AG09309 (cell line): ENCODE measurements at regions not wholly inside any gene's neighbourhood (a gene's known extent, or its start where the extent isn't known, plus 50 kb on each side); places are given as distances from the start of the nearest gene placed in this dataset.

Experiments
- DNase-seq: peaks from one replicate; pipeline ENCODE4 v3.0.0-alpha.2; 2010; ENCODE audit warnings: low read depth
- H3K4me3 ChIP-seq: 2 replicates; pipeline ENCODE4 v1.5.1; 2011; ENCODE audit warnings: mild to moderate bottlenecking, low read depth, low read length, moderate library complexity; ENCODE audit not compliant: control insufficient read depth
- CTCF ChIP-seq: IDR thresholded peaks from 2 replicates; pipeline ENCODE4 v1.5.1; 2011; ENCODE audit warnings: mild to moderate bottlenecking, low read depth, low read length, inconsistent platforms; ENCODE audit not compliant: insufficient read depth, control insufficient read depth; ENCODE audit errors: missing control alignments

- no peak for TF ChIP-seq CTCF
- DNase-seq = no peak
- no peak overlapping the region for H3K4me3 ChIP-seq
These were observed 133.6 kb upstream of the CITED2 start for GRCh38 chr6:139508023-139508422.

GRCh38 chr6:139500977-139501376 lies 126.5 kb upstream of the CITED2 start:
- TF ChIP-seq CTCF = no peak
- H3K4me3 ChIP-seq = no peak overlapping the region
- DNase-seq = no peak

GRCh38 chr6:139498715-139499114 lies 124.3 kb upstream of the CITED2 start:
- no peak for DNase-seq
- TF ChIP-seq CTCF = no peak
- H3K4me3 ChIP-seq = no peak overlapping the region

GRCh38 chr6:139497345-139497961 lies 123.0 kb upstream of the CITED2 start:
- DNase-seq = no peak
- no peak overlapping the region for H3K4me3 ChIP-seq
- TF ChIP-seq CTCF = no peak

GRCh38 chr6:139496654-139497344 lies 122.4 kb upstream of the CITED2 start:
- H3K4me3 ChIP-seq = no peak overlapping the region
- DNase-seq = no peak
- TF ChIP-seq CTCF = no peak

- H3K4me3 ChIP-seq = no peak overlapping the region
- no peak for DNase-seq
- no peak for TF ChIP-seq CTCF
These were observed 120.0 kb upstream of the CITED2 start for GRCh38 chr6:139494376-139494990.
